ENCODE measurements at regions not wholly inside any gene's neighbourhood (a gene's known extent, or its start where the extent isn't known, plus 50 kb on each side); places are given as distances from the start of the nearest gene placed in this dataset.

DNA sequence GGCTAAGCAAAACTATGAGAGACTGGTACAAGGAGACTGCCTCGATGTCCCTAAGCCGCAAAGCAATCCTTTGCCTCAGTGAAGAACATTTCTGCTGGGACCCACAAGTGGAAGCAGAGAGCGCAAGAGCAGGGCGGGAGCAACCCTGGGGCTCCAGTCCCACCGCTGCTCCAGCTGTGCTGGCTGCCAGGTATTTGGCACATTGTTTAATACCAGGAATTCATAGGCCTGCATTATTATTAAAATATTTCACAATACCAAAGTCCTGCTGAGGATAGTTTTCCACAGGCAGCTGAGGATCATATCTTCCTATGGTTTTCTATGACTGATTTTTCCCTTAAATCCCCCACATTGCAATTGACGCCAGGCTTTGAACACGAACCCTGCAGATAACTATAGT is 163.5 kb upstream of the TLL1 start:
- peaks cover 4% of the 10 kb centered on the region for H3K4me1 ChIP-seq (ENCODE audit: control insufficient read depth, extremely low read depth, insufficient read depth, low read length)
- no peak overlapping the region for H2AFZ ChIP-seq (ENCODE audit: low read depth, low read length)
- H4K20me1 ChIP-seq (replicated peaks; ENCODE audit: control insufficient read depth, extremely low read depth, insufficient read depth, low read length): no peaks in the 10 kb centered on the region
- H3K9me1 ChIP-seq (replicated peaks; ENCODE audit: control insufficient read depth, extremely low read depth, insufficient read depth, low read length): no peaks in the 10 kb centered on the region
- H3K27me3 ChIP-seq (ENCODE audit: control insufficient read depth in 2 of 2, insufficient read depth in 2 of 2, low read length in 2 of 2): no peaks in the 10 kb centered on the region
- H3K79me2 ChIP-seq (ENCODE audit: control insufficient read depth, insufficient read depth, low read length): no peaks in the 10 kb centered on the region
- no peaks in the 10 kb centered on the region for H3K36me3 ChIP-seq (ENCODE audit: control insufficient read depth in 2 of 2, extremely low read depth in 1 of 2, insufficient read depth in 2 of 2, low read length in 2 of 2)
- intact Hi-C loops (cut with micrococcal nuclease): no loop called here
- FAIRE-seq: no peak
- POLR2A ChIA-PET: no interaction called here
- H3K4me3 ChIP-seq (replicated peaks in 1 of 3; ENCODE audit: insufficient read depth in 1 of 3, low read depth in 1 of 3, low read length in 3 of 3): no peak overlapping the region
- no peak overlapping the region for H3K9ac ChIP-seq (replicated peaks; ENCODE audit: extremely low read depth, insufficient read depth, low read length)
- no peak overlapping the region for H3K4me2 ChIP-seq (ENCODE audit: insufficient read depth, low read length)
- no peaks in the 10 kb centered on the region for H3K9me3 ChIP-seq (replicated peaks; ENCODE audit: control insufficient read depth, insufficient read depth, low read length)
- CTCF ChIA-PET: no interaction called here
- DNase-seq (ENCODE audit: low read depth, low spot score): no peak
- dilution Hi-C loops (cut with MboI; ENCODE audit: extremely low pct_ligation_motif_present, low sequenced_read_pairs): no loop called here
- no TSS peak for BruUV-seq (replicated peaks)
- TF ChIP-seq GATA2 (IDR thresholded peaks at IDR 0.05; ENCODE audit: insufficient read depth, insufficient read length, low read depth, low read length) (no peak), FOS (IDR thresholded peaks at IDR 0.05; ENCODE audit: borderline replicate concordance, insufficient read depth, low read length) (no peak), JUN (IDR thresholded peaks at IDR 0.05; ENCODE audit: borderline replicate concordance, insufficient read depth, insufficient read length, low read depth) (no peak), MYC (IDR thresholded peaks at IDR 0.05; ENCODE audit: low read depth, low read length) (no peak), POLR2A (IDR thresholded peaks at IDR 0.05; ENCODE audit: low read depth, low read length) (no peak), EZH2 (IDR thresholded peaks at IDR 0.05; ENCODE audit: borderline replicate concordance, low read depth, low read length, severe bottlenecking) (no peak), POLR2AphosphoS5 (IDR thresholded peaks at IDR 0.05; ENCODE audit: insufficient read depth, low read depth, low read length) (no peak)
- TF ChIP-seq, protein P1, sequence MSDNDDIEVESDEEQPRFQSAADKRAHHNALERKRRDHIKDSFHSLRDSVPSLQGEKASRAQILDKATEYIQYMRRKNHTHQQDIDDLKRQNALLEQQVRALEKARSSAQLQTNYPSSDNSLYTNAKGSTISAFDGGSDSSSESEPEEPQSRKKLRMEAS (IDR thresholded peaks at IDR 0.05; ENCODE audit: insufficient read depth, insufficient read length): no peak
- TF ChIP-seq, protein P2, sequence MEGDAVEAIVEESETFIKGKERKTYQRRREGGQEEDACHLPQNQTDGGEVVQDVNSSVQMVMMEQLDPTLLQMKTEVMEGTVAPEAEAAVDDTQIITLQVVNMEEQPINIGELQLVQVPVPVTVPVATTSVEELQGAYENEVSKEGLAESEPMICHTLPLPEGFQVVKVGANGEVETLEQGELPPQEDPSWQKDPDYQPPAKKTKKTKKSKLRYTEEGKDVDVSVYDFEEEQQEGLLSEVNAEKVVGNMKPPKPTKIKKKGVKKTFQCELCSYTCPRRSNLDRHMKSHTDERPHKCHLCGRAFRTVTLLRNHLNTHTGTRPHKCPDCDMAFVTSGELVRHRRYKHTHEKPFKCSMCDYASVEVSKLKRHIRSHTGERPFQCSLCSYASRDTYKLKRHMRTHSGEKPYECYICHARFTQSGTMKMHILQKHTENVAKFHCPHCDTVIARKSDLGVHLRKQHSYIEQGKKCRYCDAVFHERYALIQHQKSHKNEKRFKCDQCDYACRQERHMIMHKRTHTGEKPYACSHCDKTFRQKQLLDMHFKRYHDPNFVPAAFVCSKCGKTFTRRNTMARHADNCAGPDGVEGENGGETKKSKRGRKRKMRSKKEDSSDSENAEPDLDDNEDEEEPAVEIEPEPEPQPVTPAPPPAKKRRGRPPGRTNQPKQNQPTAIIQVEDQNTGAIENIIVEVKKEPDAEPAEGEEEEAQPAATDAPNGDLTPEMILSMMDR (IDR thresholded peaks at IDR 0.05; ENCODE audit: extremely low read depth in 1 of 2, insufficient read depth in 1 of 2, low read depth in 1 of 2, low read length in 2 of 2): no peak
- H3K27ac ChIP-seq (ENCODE audit: insufficient read depth, low read depth, low read length): no peak overlapping the region
